Stimulated activated CD8-positive, alpha-beta memory T cell treated with anti-CD3 and anti-CD28 coated beads, Interleukin-15, amount 100 ng/mL, for 1 hour (primary cell): ENCODE measurements at regions not wholly inside any gene's neighbourhood (a gene's known extent, or its start where the extent isn't known, plus 50 kb on each side); places are given as distances from the start of the nearest gene placed in this dataset.
"Not testable (repeated sequence)": the region's sequence is repeated elsewhere in the genome, so short reads cannot be mapped to it uniquely, and the experiment has no call there.

Experiments
- DNase-seq: peaks from one replicate; pipeline ENCODE4 v3.0.0-alpha.2; 2020; ENCODE audit warnings: low read depth

DNA sequence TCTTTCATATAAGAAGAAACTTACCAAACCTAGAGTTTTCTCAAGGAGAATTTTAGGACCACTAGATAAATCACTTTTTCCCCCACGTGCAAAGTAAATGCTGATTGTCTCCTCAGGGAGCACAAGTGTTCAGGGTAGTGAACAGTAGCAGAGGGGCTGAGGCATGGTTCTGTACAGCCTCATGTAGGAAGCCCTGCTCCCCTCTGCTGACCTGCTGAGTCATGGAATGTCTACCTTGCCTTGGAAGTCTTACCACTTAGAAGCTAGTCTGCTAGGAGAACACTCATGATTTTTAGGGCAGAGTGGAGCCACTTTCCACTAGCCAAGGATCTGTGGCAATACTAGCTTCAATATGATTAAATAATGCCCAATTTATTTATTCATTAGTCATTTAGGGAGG lies 2120.6 kb upstream of the RAG2 start:
- no peak for DNase-seq

DNA sequence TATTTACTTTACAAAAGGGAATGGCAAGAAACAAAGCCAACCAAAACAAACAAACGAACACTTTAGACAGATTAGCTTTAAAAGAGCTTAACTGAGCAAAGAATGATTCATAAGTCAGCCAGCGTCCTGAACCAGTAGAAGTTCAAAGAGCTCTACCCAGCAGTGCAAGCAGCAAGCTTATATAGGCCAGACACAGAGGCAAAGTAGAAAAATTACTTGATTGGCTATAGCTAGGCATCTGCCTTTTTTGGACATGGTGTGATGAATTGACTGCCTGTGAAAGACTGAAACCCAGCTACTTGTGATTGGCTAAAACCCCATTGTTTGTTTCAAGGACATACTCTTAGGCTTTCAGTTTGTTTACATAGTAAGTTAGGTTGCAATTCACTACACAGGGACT lies 2120.0 kb upstream of the RAG2 start:
- DNase-seq, result no peak

DNA sequence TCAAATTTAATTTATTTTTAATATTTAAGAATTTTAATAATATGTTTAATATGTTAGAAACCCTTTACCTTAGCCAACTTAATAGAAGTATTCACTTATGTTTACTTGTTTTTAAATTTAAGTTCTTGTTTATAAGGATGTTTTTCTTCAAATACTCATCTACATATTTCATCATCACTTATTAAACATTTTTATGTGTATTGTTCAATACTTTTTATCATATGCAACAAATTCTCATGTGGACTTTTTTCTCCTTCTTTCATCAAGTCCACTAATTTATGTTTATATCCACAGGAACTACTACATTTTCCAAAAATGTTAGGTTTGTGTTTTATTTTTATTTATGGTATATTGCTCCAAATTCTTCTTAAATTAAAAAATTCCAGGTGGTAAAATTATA lies 2113.1 kb upstream of the RAG2 start:
- no peak for DNase-seq

GRCh38 chr11:38710262-38710661 lies 2112.2 kb upstream of the RAG2 start:
- DNase-seq, result no peak

DNA sequence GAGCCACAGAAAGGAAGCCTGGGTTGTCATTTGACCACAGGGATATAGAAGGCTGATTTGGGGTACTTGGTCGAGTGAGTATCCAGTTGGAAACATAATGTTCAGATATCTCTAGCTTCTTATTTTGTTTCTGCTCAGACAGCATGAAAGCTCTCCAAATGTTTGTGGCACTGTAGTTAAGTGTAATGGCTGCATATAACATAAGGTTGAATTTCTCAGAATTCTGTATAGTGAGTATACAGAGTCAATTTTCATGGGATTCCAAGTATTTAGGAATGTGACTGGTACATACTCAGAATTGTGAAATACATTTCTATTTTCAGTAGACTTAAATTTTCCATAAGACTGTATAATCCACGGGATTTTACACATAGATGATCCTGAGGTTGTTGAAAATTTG lies 2102.1 kb upstream of the RAG2 start:
- no peak for DNase-seq

- DNase-seq, result no peak
Measured at GRCh38 chr11:38693306-38693705, 2095.3 kb upstream of the RAG2 start.

DNA sequence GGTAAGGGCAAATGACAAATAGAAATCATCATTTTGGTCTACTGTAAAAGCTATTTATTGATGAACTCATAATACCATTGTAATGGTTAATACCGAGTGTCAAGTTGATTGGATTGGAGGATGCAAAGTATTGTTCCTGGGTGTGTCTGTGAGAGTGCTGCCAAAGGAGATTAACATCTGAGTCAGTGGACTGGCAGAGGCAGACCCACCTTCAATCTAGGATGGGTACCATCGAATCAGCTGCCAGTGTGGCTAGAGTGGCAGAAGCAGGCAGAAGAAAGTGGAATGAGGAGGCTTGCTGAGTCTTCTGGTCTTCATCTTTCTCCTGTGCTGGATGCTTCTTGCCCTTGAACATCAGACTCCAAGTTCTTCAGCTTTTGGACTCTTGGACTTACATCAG lies 2092.2 kb upstream of the RAG2 start:
- not testable (repeated sequence) for DNase-seq

DNA sequence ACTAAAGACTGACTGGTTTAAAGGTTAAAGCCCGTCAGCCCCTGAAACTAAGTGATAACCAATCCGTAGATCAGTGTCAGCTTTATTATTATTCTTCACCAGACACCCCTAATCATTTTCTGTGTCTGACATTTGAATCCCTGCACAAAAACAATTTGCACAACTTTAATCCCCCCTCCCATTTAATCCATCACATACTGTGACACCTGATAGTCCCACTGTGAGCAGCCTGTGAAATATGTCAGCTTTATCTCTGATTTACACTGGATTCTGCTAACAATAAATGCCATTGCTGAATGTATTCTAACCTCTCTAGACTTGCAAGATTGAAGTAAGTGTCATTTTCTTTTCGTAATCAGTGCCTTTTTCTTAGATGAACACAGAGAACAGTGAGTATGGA lies 2089.0 kb upstream of the RAG2 start:
- no peak for DNase-seq

DNA sequence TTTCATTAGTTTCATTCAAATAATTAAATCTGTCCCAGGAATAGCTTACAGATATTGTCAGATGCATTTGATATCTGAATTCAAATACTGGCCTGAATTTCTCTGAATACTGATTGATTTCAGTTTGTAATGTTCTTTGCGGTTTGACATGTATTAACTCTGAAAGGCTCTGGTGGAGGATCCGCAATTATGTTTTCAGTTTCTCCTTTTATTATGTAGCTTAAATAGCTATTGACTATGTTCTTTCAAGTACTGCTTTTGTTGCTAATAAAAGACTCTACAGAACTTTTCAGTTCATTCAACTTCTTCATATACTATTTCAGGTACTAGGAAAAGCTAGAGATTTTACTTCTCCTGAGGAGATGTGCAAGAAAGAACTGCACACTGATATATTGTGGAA lies 2085.4 kb upstream of the RAG2 start:
- DNase-seq, result no peak

DNA sequence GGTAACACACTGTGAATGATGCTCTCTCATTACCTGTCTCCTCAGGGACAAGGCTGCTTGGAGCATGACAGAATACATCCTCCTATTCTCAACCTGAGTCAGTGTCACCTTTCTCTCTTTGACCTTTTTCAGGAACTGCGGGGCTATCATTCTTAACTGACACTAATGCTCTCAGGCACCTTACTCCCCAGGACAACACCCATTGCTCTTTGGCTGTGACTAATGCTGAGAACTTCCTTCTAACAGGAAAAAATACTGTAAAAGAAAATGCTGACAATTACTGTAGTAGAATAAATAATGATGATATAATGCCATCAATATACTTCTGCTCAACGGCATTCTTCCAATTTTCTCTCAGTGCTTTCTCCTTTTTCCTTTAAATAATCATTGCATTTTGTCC lies 2082.7 kb upstream of the RAG2 start:
- no peak for DNase-seq

GRCh38 chr11:38680166-38680565 lies 2082.1 kb upstream of the RAG2 start:
- no peak for DNase-seq

- DNase-seq, result no peak
Measured at GRCh38 chr11:38672445-38672844, 2074.4 kb upstream of the RAG2 start.

- DNase-seq, result no peak
Measured at GRCh38 chr11:38667359-38667758, 2069.3 kb upstream of the RAG2 start.

- DNase-seq, result no peak
Measured at GRCh38 chr11:38648604-38649003, 2050.6 kb upstream of the RAG2 start.

DNA sequence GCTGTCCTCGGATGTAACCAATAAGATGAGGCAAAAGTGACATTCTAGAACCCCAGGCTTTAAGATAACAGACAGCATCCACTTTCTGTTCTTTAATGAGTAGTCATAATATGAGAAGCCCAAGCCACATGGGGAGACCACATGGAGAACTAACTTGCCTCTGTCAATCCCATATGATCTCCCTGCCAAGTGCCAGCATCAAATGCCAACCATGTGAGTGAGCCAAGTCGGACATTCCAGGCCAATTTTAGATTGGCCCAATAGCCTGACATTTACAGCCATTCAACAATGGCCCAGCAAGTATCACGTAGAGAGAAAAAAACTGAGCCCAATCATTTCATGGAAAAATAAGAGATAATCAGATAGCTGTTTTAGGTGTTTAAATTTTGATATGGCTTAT lies 2048.3 kb upstream of the RAG2 start:
- no peak for DNase-seq

DNA sequence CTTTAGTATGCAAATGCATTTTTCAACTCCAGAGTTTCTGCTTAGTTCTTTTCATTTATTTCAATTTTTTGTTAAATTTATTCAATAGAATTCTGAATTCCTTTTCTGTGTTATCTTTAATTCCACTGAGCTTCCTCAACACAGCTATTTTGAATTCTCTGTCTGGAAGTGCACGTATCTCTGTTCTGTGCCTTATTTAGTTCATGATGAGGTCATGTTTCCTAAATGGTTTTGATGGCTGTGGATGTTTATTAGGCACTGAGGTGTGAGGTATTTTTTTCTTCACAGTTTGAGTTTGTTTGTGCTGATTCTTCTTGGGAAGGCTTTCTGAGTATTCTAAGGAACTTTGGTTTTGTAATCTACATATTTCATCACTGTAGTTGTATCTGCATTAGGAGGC lies 2042.8 kb upstream of the RAG2 start:
- no peak for DNase-seq

- DNase-seq, result no peak
Measured at GRCh38 chr11:38612701-38613100, 2014.7 kb upstream of the RAG2 start.

- not testable (repeated sequence) for DNase-seq
Measured at GRCh38 chr11:38601371-38601770, 2003.3 kb upstream of the RAG2 start.

DNA sequence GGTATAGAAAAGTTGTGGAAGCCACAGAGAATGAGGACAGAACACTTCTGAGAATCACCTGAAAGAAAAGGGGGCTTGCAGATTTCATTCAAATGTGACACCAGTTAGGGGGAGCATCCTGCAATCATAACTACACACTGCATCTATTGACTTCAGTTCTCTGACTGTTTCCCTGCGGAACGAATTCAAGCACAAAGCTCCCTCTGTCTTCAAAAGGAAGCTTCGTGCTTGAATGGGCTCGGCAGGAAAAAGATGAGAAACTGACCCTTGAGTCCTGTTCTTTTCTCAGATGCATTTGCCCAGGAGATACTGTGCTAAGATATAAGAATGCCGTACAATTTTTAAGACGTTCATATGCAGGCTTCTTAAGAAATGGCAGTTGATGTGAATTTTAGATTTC lies 2000.4 kb upstream of the RAG2 start:
- no peak for DNase-seq

- DNase-seq, result not testable (repeated sequence)
Measured at GRCh38 chr11:38595359-38596016, 1997.5 kb upstream of the RAG2 start.

DNA sequence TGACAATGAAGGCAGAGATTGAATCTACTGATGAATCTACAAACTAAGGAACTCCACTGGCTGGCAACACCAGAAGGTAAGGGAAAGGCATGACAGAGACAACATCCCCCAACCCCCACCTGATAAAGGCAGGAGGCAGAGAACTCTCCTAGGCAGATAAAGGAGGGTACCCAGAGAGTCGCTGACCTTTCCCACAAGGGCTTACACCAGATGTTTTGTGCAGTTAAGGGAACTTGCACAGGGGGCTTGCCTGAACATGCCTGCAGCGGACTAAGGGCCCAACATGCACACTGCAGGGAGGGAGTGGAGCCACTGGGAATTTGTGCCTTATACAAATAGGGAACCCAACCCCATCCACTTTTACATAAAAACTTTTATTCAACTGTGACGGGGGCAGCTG lies 1996.9 kb upstream of the RAG2 start:
- DNase-seq, result no peak

DNA sequence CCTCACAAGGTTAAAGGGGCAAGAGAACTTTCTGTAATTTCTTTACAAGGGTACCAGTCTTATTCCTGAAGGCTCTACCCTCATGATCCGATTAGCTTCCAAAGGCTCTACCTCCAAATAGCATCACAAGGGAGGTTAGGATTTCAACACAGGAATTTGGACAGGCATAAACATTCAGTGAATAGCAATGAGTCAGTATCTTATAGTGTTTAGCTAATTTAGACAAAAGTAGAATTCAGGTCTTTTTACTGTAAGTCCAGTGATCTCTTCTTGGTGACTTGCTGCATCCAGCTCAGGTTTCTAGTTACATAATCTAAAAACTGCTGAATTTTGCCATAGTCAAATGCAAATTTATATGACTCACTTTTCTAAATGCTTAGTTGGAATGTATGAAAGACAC lies 1995.6 kb upstream of the RAG2 start:
- no peak for DNase-seq

DNA sequence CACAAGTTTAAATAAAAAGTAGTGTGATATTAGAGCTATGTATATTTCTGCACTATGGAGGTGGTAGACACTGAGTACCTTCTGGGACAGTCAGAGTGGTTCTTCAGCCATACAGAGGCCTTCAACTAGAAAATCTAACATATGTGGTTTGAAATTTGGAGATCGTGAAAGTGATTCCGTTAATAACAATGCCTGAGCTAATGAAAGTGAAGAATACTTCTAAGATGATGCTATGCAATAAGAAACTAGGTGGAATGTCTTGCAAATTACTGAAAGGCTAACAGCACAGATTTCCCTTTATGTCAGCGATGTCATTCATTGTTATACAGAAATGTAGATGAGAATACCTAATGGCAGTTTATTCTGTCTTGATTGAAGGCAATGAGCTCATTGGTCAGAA lies 1984.7 kb upstream of the RAG2 start:
- no peak for DNase-seq

DNA sequence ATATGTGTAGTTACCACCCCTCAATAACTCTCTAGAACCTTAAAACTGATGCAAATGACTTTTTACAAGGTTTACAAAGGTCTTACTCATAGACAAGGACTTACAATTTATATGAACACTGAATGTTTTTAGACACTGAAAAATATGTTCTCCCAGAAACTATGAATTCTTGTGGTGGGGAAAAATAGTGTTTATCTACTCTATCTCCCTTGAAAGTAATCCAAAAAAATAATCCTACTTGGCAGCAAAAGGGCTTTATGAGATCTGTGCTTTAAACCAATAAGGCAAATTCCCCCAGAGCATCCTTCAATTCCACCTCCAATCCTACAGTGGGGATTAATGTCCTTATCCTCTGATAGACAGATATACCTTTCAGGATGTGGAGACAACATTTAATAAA lies 1984.1 kb upstream of the RAG2 start:
- no peak for DNase-seq

GRCh38 chr11:38577769-38578168 lies 1979.7 kb upstream of the RAG2 start:
- DNase-seq, result no peak
